Inflammatory macrophage treated with lipopolysaccharide for 1 hour (primary cell): ENCODE measurements at regions not wholly inside any gene's neighbourhood (a gene's known extent, or its start where the extent isn't known, plus 50 kb on each side); places are given as distances from the start of the nearest gene placed in this dataset.
"Not testable (repeated sequence)": the region's sequence is repeated elsewhere in the genome, so short reads cannot be mapped to it uniquely, and the experiment has no call there.

Experiments used
- DNase-seq, 2 donors: peaks; one replicate each; pipeline ENCODE4 v3.0.0-alpha.2; 2020 to 2022

GRCh38 chr10:31125789-31126188 is 94.1 kb upstream of the ZNF438 start:
- no peak for DNase-seq

GRCh38 chr10:31126593-31126992 is 94.9 kb upstream of the ZNF438 start:
- DNase-seq, result no peak

DNA sequence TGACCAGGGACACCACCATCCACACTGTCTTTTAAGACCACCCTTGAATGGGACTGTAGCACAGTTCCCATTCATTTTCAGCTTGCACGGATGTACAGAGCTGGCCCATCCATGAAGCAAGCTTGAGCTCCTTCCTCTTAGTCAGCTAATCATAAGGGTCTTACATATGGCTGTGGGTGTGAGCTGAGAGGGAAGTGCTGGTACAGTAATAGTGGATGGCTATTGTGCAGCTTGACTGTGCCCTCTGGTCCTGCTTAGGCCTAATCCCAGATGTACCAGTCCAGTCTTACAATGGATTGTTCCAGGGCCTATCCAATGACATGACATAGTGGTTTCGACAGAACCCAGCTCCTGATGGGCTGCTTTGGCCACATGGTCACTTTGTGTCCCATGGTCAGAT is 96.9 kb upstream of the ZNF438 start:
- DNase-seq, result peak; percentile 12 to 76

GRCh38 chr10:31129271-31129670 is 97.6 kb upstream of the ZNF438 start:
- DNase-seq, result no peak

GRCh38 chr10:31129880-31130405 is 98.3 kb upstream of the ZNF438 start:
- DNase-seq, result no peak

DNA sequence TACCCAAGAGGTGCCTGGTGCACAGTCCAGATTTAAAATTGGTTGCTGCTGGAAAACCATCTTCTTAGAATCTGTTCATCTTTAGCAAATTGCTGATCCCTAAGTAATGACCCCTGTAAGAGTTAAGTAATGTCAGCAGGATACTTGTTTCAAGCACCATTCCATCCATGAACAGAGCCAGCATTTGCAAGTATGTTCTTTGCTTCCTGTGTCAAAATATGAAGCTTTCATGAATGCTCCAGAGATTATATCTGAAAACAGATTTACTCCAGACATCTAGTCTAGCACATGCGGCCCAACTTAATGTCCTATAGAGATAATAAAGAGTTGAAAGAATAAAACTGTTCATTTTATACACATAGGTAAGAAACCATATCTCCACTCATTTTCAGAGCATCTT is 98.7 kb upstream of the ZNF438 start:
- DNase-seq, result no peak

DNA sequence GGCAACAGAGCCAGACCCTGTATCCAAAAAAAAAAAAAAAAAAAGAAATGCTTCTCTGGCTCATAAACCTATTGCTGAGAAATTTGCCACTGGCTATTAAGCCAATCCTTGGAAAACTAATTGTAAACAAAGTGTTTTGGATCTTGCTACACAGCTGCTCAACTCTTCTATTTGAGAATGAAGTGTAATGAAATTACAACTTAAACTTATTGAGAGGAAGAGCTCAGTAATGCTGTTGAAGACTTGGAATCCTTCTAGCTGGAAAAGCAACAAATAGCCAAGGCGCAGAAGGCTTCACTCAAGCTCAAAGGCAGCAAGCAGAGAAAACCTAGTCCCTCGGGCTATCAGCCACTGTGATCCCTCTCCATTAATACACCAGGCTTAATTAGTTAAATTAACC is 99.6 kb upstream of the ZNF438 start:
- DNase-seq, result no peak

GRCh38 chr10:31132681-31133244 is 101.1 kb upstream of the ZNF438 start:
- no peak for DNase-seq

DNA sequence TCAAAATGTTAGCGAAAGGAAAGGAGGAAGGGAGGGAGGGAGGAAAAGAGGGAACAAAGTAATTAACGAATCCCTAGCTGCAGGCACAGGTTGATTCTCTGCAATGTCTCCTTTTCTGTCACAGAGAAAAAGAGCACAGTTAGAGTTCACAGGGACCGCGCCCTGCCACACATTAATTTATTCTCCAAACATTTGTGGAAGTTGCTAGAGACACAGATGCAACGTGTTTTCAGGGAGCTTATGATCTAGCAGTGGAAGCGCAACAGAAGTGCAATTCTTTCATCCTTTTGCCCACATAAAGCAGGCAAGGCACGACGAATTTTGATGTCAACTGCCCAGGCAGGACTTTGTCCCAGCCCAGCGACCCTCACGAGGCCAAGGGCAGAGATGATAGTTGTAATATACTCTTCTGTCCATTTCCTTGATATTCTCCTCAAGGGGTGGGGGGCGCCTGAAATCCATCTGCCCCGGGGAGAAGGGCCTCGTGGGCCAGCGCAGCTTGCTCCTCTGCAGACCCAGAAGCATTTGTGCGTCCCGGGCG is 101.7 kb upstream of the ZNF438 start:
- DNase-seq, result no peak

DNA sequence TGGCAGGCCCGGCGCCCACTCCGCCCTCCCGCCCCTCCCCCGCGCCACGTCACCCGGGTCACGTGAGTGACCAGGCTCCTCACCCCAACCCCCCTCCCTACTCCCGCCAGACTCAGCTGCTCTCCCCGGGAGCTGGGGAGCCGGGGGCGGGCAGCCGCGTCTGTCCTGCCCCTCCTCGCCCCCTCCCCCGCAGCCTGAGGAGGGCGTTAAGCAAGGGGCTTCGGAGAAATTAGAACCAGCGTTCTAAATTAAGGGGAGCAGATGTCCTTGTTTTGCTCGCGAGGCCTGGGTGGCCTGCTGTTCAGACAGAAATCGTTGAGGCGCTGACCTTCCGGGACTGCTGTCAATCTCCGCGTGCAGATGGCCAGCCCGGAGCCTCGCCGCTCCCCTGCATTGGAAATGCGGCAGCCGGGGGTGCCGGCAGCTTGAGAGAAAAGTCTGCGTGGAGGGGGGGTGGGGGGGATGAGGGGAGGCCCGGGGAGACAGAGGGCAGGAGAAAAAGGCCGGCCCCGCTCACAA is 102.2 kb upstream of the ZNF438 start:
- DNase-seq, result peak in 1 of 2 donors; percentile 37

GRCh38 chr10:31134311-31134952 is 102.8 kb upstream of the ZNF438 start:
- DNase-seq, result peak; percentile 35 to 37

GRCh38 chr10:31135171-31135570 is 103.5 kb upstream of the ZNF438 start:
- no peak for DNase-seq

- DNase-seq, result not testable (repeated sequence)
Measured at GRCh38 chr10:31135791-31136190, 104.1 kb upstream of the ZNF438 start.

DNA sequence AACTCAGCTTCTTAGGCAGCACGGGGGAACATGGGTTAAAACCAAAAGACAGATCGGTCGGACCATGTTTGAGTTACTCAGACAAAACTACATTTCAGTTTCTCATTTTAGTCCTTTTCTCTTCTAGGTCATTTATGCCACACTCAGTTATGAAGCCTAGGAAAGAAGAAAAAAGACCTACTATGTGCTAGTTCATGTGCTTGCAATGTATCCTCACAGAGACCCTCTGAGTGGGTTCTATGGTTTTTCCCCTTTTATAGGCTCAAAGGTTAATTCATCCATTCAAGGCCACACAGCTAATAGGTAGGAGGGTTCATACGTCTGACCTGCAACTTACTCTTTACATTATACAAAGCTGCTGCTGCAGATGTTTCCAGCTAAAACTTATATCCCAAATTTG is 104.7 kb upstream of the ZNF438 start:
- no peak for DNase-seq

DNA sequence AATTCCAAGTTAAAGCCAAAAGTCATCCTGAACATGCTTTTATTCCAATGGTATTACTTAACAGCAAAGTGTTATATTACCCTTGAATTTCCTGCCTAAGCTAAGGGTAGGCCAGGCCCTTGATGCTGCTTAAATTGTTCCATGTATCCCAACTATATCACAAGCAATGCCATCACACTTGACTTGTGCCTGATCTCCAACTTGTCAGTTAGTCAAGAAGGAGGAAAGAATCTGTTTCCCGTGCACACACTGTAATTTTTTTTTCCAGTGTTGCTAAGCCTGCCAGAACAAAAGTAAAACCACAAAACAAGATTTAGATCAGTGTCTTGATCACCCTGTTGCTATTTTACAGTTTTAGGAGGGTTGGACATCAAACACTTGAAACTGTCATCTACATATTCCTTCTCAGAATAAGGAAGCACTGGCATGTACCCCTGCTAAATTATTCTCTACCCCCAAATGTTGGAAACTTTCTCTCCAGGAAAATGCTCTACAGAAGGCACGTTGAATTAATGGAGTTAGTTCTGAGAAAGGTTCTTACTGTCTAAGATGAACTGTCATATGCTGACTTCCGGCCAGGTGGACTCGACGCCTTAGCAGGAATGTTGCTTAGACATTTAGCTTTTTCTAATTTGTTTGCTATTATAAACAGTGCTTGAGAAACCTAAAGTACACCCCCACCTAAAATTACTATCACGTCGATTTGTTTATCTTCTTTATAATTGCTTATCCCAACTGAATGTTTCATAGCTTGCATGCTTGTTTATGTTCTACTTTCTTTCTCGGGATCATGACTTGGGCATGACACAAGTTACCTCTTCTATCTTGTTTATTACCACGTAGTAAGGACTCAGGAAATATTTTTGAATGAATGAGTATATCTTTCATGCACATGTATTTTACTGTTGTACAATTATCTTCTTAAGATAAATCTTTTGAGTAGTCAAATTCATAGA is 105.5 kb upstream of the ZNF438 start:
- DNase-seq, result no peak

- DNase-seq, result no peak
Measured at GRCh38 chr10:31138026-31138553, 106.4 kb upstream of the ZNF438 start.

DNA sequence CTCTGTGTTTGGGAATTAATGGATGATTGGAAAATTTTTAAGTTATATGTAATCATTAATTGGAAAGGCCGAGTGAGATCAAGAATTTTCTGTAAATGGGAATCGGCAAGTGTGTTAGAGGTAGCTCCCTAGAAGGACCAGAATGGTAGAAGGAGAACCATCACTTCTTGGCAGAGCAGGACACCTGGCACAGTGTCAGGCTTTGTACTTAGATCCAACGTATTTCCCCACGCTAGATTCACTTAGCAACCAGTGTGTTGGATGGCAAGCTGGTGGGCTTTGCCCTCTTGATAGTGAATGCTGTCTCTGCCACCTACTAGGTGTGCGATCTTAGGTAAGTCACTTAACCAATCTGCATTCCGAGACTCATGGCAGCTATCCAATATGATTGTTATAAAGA is 107.8 kb upstream of the ZNF438 start:
- DNase-seq, result no peak

DNA sequence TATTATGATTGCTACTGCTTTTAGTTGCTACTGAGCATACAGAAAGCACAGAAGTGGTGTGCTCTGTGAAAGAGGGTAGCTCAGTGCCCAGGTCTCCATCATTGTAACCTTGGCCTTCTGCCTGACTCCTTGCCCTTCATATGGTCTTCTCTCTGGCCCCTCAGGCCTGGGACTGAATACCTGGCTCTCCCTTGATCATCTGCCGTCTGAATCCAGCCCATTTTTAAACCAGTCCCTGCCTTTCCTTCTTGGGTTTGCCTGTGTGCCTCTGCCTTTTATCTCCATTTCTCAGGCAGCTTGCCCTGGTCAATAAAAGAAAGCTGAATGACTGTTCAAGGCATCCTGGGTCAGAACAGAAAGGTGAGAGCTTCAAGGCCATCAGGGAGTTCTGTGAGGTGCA is 109.1 kb upstream of the ZNF438 start:
- DNase-seq, result no peak

GRCh38 chr10:31142026-31142425 is 110.4 kb upstream of the ZNF438 start:
- no peak for DNase-seq

- no peak for DNase-seq
Measured at GRCh38 chr10:31143331-31143935, 111.8 kb upstream of the ZNF438 start.

- DNase-seq, result no peak
Measured at GRCh38 chr10:31145986-31146385, 114.3 kb upstream of the ZNF438 start.

GRCh38 chr10:31146491-31147209 is 115.0 kb upstream of the ZNF438 start:
- no peak for DNase-seq
